HG02885 (cell line): ENCODE measurements at regions not wholly inside any gene's neighbourhood (a gene's known extent, or its start where the extent isn't known, plus 50 kb on each side); places are given as distances from the start of the nearest gene placed in this dataset.
"Not testable (repeated sequence)": the region's sequence is repeated elsewhere in the genome, so short reads cannot be mapped to it uniquely, and the experiment has no call there.

Source experiments
- ATAC-seq: cut with Tn5 transposase; IDR thresholded peaks from one replicate; pipeline ENCODE4 v1.9.1; 2021; ENCODE audit warnings: mild to moderate bottlenecking; ENCODE audit not compliant: unreplicated experiment, poor library complexity

- no peak for ATAC-seq
Observed at GRCh38 chr19:29154163-29154562, 58.8 kb downstream of the UQCRFS1 start.

- no peak for ATAC-seq
Observed at GRCh38 chr19:29145756-29146155, 67.2 kb downstream of the UQCRFS1 start.

GRCh38 chr19:29143183-29143582, 69.8 kb downstream of the UQCRFS1 start:
- ATAC-seq: no peak

- ATAC-seq: no peak
Observed at GRCh38 chr19:29139227-29139626, 73.7 kb downstream of the UQCRFS1 start.

- ATAC-seq: not testable (repeated sequence)
Observed at GRCh38 chr19:29138206-29138605, 74.7 kb downstream of the UQCRFS1 start.

- no peak for ATAC-seq
Observed at GRCh38 chr19:29131456-29131855, 81.5 kb downstream of the UQCRFS1 start.

- ATAC-seq: no peak
Observed at GRCh38 chr19:29129148-29129547, 83.8 kb downstream of the UQCRFS1 start.

- ATAC-seq: no peak
Observed at GRCh38 chr19:29128203-29128602, 84.7 kb downstream of the UQCRFS1 start.

- ATAC-seq: no peak
Observed at GRCh38 chr19:29122185-29122584, 90.8 kb downstream of the UQCRFS1 start.

- ATAC-seq: no peak
Observed at GRCh38 chr19:29121684-29122083, 91.3 kb downstream of the UQCRFS1 start.

- ATAC-seq: no peak
Observed at GRCh38 chr19:29120466-29120865, 92.5 kb downstream of the UQCRFS1 start.

- no peak for ATAC-seq
Observed at GRCh38 chr19:29119590-29119989, 93.4 kb downstream of the UQCRFS1 start.

GRCh38 chr19:29118389-29118788, 94.6 kb downstream of the UQCRFS1 start:
- ATAC-seq: no peak

GRCh38 chr19:29117926-29118325, 95.0 kb downstream of the UQCRFS1 start:
- ATAC-seq: no peak

- ATAC-seq: no peak
Observed at GRCh38 chr19:29115181-29115580, 97.8 kb downstream of the UQCRFS1 start.

GRCh38 chr19:29113838-29114237, 99.1 kb downstream of the UQCRFS1 start:
- no peak for ATAC-seq

GRCh38 chr19:29111576-29111975, 101.4 kb downstream of the UQCRFS1 start:
- no peak for ATAC-seq

- no peak for ATAC-seq
Observed at GRCh38 chr19:29107831-29108230, 105.1 kb downstream of the UQCRFS1 start.

GRCh38 chr19:29106346-29106885, 106.5 kb downstream of the UQCRFS1 start:
- ATAC-seq: no peak

GRCh38 chr19:29105629-29106292, 107.2 kb downstream of the UQCRFS1 start:
- no peak for ATAC-seq

- no peak for ATAC-seq
Observed at GRCh38 chr19:29104605-29105241, 108.2 kb downstream of the UQCRFS1 start.
